Activated CD4-positive, alpha-beta T cell treated with anti-CD3 and anti-CD28 coated beads, Interleukin-2, amount 10 ng/mL, durations not matched to agents 24 days and 14 days (primary cell): ENCODE measurements at regions not wholly inside any gene's neighbourhood (a gene's known extent, or its start where the extent isn't known, plus 50 kb on each side); places are given as distances from the start of the nearest gene placed in this dataset.
"Not testable (repeated sequence)": the region's sequence is repeated elsewhere in the genome, so short reads cannot be mapped to it uniquely, and the experiment has no call there.

Experiments
- DNase-seq: peaks from one replicate; pipeline ENCODE4 v3.0.0; 2022
- H3K27ac Mint-ChIP-seq: one replicate; pipeline ENCODE4 v1.8.0; 2022; ENCODE audit warnings: mild to moderate bottlenecking, mixed read lengths
- H3K27me3 Mint-ChIP-seq: one replicate; pipeline ENCODE4 v1.8.0; 2022; ENCODE audit warnings: mixed read lengths
- H3K36me3 Mint-ChIP-seq: one replicate; pipeline ENCODE4 v1.8.0; 2022; ENCODE audit warnings: low read depth, mild to moderate bottlenecking, mixed read lengths
- H3K4me1 Mint-ChIP-seq: one replicate; pipeline ENCODE4 v1.8.0; 2021; ENCODE audit warnings: mixed read lengths
- H3K4me3 Mint-ChIP-seq: one replicate; pipeline ENCODE4 v1.8.0; 2022; ENCODE audit warnings: mild to moderate bottlenecking, moderate library complexity, mixed read lengths
- H3K9me3 Mint-ChIP-seq: one replicate; pipeline ENCODE4 v1.8.0; 2021; ENCODE audit warnings: mixed read lengths
- intact Hi-C: fragments of 100-400 bp; cut with micrococcal nuclease; formaldehyde crosslinking; loops from one replicate; pipeline ENCODE4 v1.15.1; 2023

- H3K4me1 Mint-ChIP-seq = no peaks in the 10 kb centered on the region
- no peaks in the 10 kb centered on the region for H3K27me3 Mint-ChIP-seq
- intact Hi-C loops = no loop called here
- no peak overlapping the region for H3K27ac Mint-ChIP-seq
- H3K36me3 Mint-ChIP-seq = no peaks in the 10 kb centered on the region
- no peak for DNase-seq
- no peak overlapping the region for H3K4me3 Mint-ChIP-seq
- H3K9me3 Mint-ChIP-seq = peaks cover 22% of the 10 kb centered on the region
Measured at GRCh38 chr19:56894626-56895025, 54.1 kb upstream of the PEG3 start.

- H3K27me3 Mint-ChIP-seq = no peaks in the 10 kb centered on the region
- no peak overlapping the region for H3K27ac Mint-ChIP-seq
- no peak for DNase-seq
- H3K4me1 Mint-ChIP-seq = no peaks in the 10 kb centered on the region
- H3K4me3 Mint-ChIP-seq = no peak overlapping the region
- H3K36me3 Mint-ChIP-seq = no peaks in the 10 kb centered on the region
- intact Hi-C loops = no loop called here
- H3K9me3 Mint-ChIP-seq = peaks cover 22% of the 10 kb centered on the region
Measured at GRCh38 chr19:56896095-56896494, 55.6 kb upstream of the PEG3 start.

- no peaks in the 10 kb centered on the region for H3K27me3 Mint-ChIP-seq
- intact Hi-C loops = no loop called here
- H3K27ac Mint-ChIP-seq = no peak overlapping the region
- no peak overlapping the region for H3K4me3 Mint-ChIP-seq
- H3K36me3 Mint-ChIP-seq = no peaks in the 10 kb centered on the region
- H3K4me1 Mint-ChIP-seq = no peaks in the 10 kb centered on the region
- H3K9me3 Mint-ChIP-seq = peaks cover 25% of the 10 kb centered on the region
- no peak for DNase-seq
Measured at GRCh38 chr19:56899943-56900342, 59.4 kb upstream of the PEG3 start.

- no peaks in the 10 kb centered on the region for H3K36me3 Mint-ChIP-seq
- no peak overlapping the region for H3K27ac Mint-ChIP-seq
- H3K4me3 Mint-ChIP-seq = no peak overlapping the region
- H3K4me1 Mint-ChIP-seq = no peaks in the 10 kb centered on the region
- peaks cover 27% of the 10 kb centered on the region for H3K9me3 Mint-ChIP-seq
- DNase-seq = no peak
- intact Hi-C loops = no loop called here
- H3K27me3 Mint-ChIP-seq = no peaks in the 10 kb centered on the region
Measured at GRCh38 chr19:56900573-56901097, 60.1 kb upstream of the PEG3 start.

GRCh38 chr19:56905631-56906150 lies 65.2 kb upstream of the PEG3 start:
- Mint-ChIP-seq H3K4me3 (no peak overlapping the region), H3K9me3 (peaks cover 28% of the 10 kb centered on the region), H3K27ac (no peak overlapping the region), H3K4me1 (no peaks in the 10 kb centered on the region), H3K27me3 (no peaks in the 10 kb centered on the region), H3K36me3 (no peaks in the 10 kb centered on the region)
- DNase-seq = no peak
- intact Hi-C loops = no loop called here

- no peaks in the 10 kb centered on the region for H3K27me3 Mint-ChIP-seq
- H3K4me1 Mint-ChIP-seq = no peaks in the 10 kb centered on the region
- no peak overlapping the region for H3K4me3 Mint-ChIP-seq
- intact Hi-C loops = no loop called here
- peaks cover 32% of the 10 kb centered on the region for H3K9me3 Mint-ChIP-seq
- H3K36me3 Mint-ChIP-seq = no peaks in the 10 kb centered on the region
- no peak overlapping the region for H3K27ac Mint-ChIP-seq
- no peak for DNase-seq
Measured at GRCh38 chr19:56912401-56913112, 72.0 kb upstream of the PEG3 start.

- H3K27ac Mint-ChIP-seq = not testable (repeated sequence)
Measured at GRCh38 chr19:56913113-56913455, 72.6 kb upstream of the PEG3 start.

GRCh38 chr19:56916528-56916927 lies 76.0 kb upstream of the PEG3 start:
- peaks cover 43% of the 10 kb centered on the region for H3K9me3 Mint-ChIP-seq
- no peak for DNase-seq
- no peak overlapping the region for H3K27ac Mint-ChIP-seq
- no peaks in the 10 kb centered on the region for H3K4me1 Mint-ChIP-seq
- no peaks in the 10 kb centered on the region for H3K27me3 Mint-ChIP-seq
- intact Hi-C loops = no loop called here
- H3K36me3 Mint-ChIP-seq = no peaks in the 10 kb centered on the region
- H3K4me3 Mint-ChIP-seq = no peak overlapping the region

More at GRCh38 chr19:56913113-56913455, 72.6 kb upstream of the PEG3 start:
- H3K27me3 Mint-ChIP-seq, intact Hi-C loops, H3K36me3 Mint-ChIP-seq, DNase-seq, H3K4me3 Mint-ChIP-seq, H3K4me1 Mint-ChIP-seq: not testable (repeated sequence)
- H3K9me3 Mint-ChIP-seq = peaks cover 29% of the 10 kb centered on the region

- intact Hi-C loops = no loop called here
- H3K27me3 Mint-ChIP-seq = no peaks in the 10 kb centered on the region
- peaks cover 38% of the 10 kb centered on the region for H3K9me3 Mint-ChIP-seq
- H3K27ac Mint-ChIP-seq = no peak overlapping the region
- no peak for DNase-seq
- H3K36me3 Mint-ChIP-seq = no peaks in the 10 kb centered on the region
- no peaks in the 10 kb centered on the region for H3K4me1 Mint-ChIP-seq
- no peak overlapping the region for H3K4me3 Mint-ChIP-seq
Measured at GRCh38 chr19:56917529-56917928, 77.0 kb upstream of the PEG3 start.

- no peak overlapping the region for H3K4me3 Mint-ChIP-seq
- no peaks in the 10 kb centered on the region for H3K36me3 Mint-ChIP-seq
- no peaks in the 10 kb centered on the region for H3K4me1 Mint-ChIP-seq
- intact Hi-C loops = no loop called here
- H3K27me3 Mint-ChIP-seq = no peaks in the 10 kb centered on the region
- H3K9me3 Mint-ChIP-seq = peaks cover 36% of the 10 kb centered on the region
- no peak for DNase-seq
- no peak overlapping the region for H3K27ac Mint-ChIP-seq
Measured at GRCh38 chr19:56917998-56918397, 77.5 kb upstream of the PEG3 start.

GRCh38 chr19:56918682-56919307 lies 78.3 kb upstream of the PEG3 start:
- H3K9me3 Mint-ChIP-seq = peaks cover 38% of the 10 kb centered on the region
- H3K4me1 Mint-ChIP-seq = no peaks in the 10 kb centered on the region
- intact Hi-C loops = no loop called here
- H3K27ac Mint-ChIP-seq = no peak overlapping the region
- no peaks in the 10 kb centered on the region for H3K36me3 Mint-ChIP-seq
- no peaks in the 10 kb centered on the region for H3K27me3 Mint-ChIP-seq
- no peak for DNase-seq
- H3K4me3 Mint-ChIP-seq = no peak overlapping the region

GRCh38 chr19:56919308-56919995 lies 78.9 kb upstream of the PEG3 start:
- Mint-ChIP-seq H3K9me3 (peaks cover 41% of the 10 kb centered on the region), H3K4me1 (no peaks in the 10 kb centered on the region), H3K4me3 (no peak overlapping the region), H3K27ac (no peak overlapping the region), H3K27me3 (no peaks in the 10 kb centered on the region), H3K36me3 (no peaks in the 10 kb centered on the region)
- no peak for DNase-seq
- intact Hi-C loops = no loop called here

GRCh38 chr19:56926094-56926493 lies 85.6 kb upstream of the PEG3 start:
- peaks cover 23% of the 10 kb centered on the region for H3K9me3 Mint-ChIP-seq
- H3K27me3 Mint-ChIP-seq, H3K4me3 Mint-ChIP-seq, H3K27ac Mint-ChIP-seq, H3K4me1 Mint-ChIP-seq, intact Hi-C loops, H3K36me3 Mint-ChIP-seq, DNase-seq: not testable (repeated sequence)

- peaks cover 23% of the 10 kb centered on the region for H3K9me3 Mint-ChIP-seq
- intact Hi-C loops = no loop called here
- H3K36me3 Mint-ChIP-seq = no peaks in the 10 kb centered on the region
- H3K27ac Mint-ChIP-seq = no peak overlapping the region
- H3K4me1 Mint-ChIP-seq = no peaks in the 10 kb centered on the region
- H3K27me3 Mint-ChIP-seq = no peaks in the 10 kb centered on the region
- DNase-seq = no peak
- no peak overlapping the region for H3K4me3 Mint-ChIP-seq
Measured at GRCh38 chr19:56927294-56927693, 86.8 kb upstream of the PEG3 start.
